ENCODE measurements at regions not wholly inside any gene's neighbourhood (a gene's known extent, or its start where the extent isn't known, plus 50 kb on each side); places are given as distances from the start of the nearest gene placed in this dataset.

GRCh38 chr18:34321066-34321465, 96.4 kb upstream of the NOL4 start:
- Histone ChIP-seq H3K9me3 (replicated peaks; ENCODE audit: control insufficient read depth, insufficient read depth, low read length) (no peaks in the 10 kb centered on the region), H3K4me1 (ENCODE audit: control insufficient read depth, extremely low read depth, insufficient read depth, low read length) (no peaks in the 10 kb centered on the region), H3K27ac (ENCODE audit: insufficient read depth, low read depth, low read length) (no peak overlapping the region), H3K9me1 (replicated peaks; ENCODE audit: control insufficient read depth, extremely low read depth, insufficient read depth, low read length) (no peaks in the 10 kb centered on the region), H3K9ac (replicated peaks; ENCODE audit: extremely low read depth, insufficient read depth, low read length) (no peak overlapping the region), H3K4me3 (replicated peaks in 1 of 3; ENCODE audit: insufficient read depth in 1 of 3, low read depth in 1 of 3, low read length in 3 of 3) (no peak overlapping the region), H4K20me1 (replicated peaks; ENCODE audit: control insufficient read depth, extremely low read depth, insufficient read depth, low read length) (no peaks in the 10 kb centered on the region), H3K79me2 (ENCODE audit: control insufficient read depth, insufficient read depth, low read length) (no peaks in the 10 kb centered on the region), H2AFZ (ENCODE audit: low read depth, low read length) (no peak overlapping the region), H3K4me2 (ENCODE audit: insufficient read depth, low read length) (no peak overlapping the region), H3K36me3 (ENCODE audit: control insufficient read depth in 2 of 2, extremely low read depth in 1 of 2, insufficient read depth in 2 of 2, low read length in 2 of 2) (no peaks in the 10 kb centered on the region), H3K27me3 (ENCODE audit: control insufficient read depth in 2 of 2, insufficient read depth in 2 of 2, low read length in 2 of 2) (peaks cover 0 to 8% of the 10 kb centered on the region in 2 experiments)
- no peak for FAIRE-seq
- ChIA-PET POLR2A (interaction anchor here (0.7 kb wide), 1 partner anchor 1248 kb away, joined by 4 read pairs; no protein-coding TSS in a partner anchor), CTCF (interaction anchor here (0.7 to 8.0 kb wide), 7 partner anchors 10 to 1091 kb away, joined by 3 to 243 read pairs (median 5); no protein-coding TSS in a partner anchor)
- dilution Hi-C loops (cut with MboI; ENCODE audit: extremely low pct_ligation_motif_present, low sequenced_read_pairs) = no loop called here
- DNase-seq (ENCODE audit: low read depth, low spot score) = no peak
- intact Hi-C loops (cut with micrococcal nuclease) = loop anchor here (5.0 kb wide), 1 partner anchor 466 kb away; no protein-coding TSS in a partner anchor
- BruUV-seq (replicated peaks) = no TSS peak
- TF ChIP-seq, protein P1, sequence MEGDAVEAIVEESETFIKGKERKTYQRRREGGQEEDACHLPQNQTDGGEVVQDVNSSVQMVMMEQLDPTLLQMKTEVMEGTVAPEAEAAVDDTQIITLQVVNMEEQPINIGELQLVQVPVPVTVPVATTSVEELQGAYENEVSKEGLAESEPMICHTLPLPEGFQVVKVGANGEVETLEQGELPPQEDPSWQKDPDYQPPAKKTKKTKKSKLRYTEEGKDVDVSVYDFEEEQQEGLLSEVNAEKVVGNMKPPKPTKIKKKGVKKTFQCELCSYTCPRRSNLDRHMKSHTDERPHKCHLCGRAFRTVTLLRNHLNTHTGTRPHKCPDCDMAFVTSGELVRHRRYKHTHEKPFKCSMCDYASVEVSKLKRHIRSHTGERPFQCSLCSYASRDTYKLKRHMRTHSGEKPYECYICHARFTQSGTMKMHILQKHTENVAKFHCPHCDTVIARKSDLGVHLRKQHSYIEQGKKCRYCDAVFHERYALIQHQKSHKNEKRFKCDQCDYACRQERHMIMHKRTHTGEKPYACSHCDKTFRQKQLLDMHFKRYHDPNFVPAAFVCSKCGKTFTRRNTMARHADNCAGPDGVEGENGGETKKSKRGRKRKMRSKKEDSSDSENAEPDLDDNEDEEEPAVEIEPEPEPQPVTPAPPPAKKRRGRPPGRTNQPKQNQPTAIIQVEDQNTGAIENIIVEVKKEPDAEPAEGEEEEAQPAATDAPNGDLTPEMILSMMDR (IDR thresholded peaks at IDR 0.05; ENCODE audit: extremely low read depth in 1 of 2, insufficient read depth in 1 of 2, low read depth in 1 of 2, low read length in 2 of 2) = no peak
- no peak for TF ChIP-seq EZH2 (IDR thresholded peaks at IDR 0.05; ENCODE audit: borderline replicate concordance, low read depth, low read length, severe bottlenecking)
- no peak for TF ChIP-seq GATA2 (IDR thresholded peaks at IDR 0.05; ENCODE audit: insufficient read depth, insufficient read length, low read depth, low read length)
- TF ChIP-seq POLR2A (IDR thresholded peaks at IDR 0.05; ENCODE audit: low read depth, low read length) = no peak
- TF ChIP-seq MYC (IDR thresholded peaks at IDR 0.05; ENCODE audit: low read depth, low read length) = no peak
- TF ChIP-seq POLR2AphosphoS5 (IDR thresholded peaks at IDR 0.05; ENCODE audit: insufficient read depth, low read depth, low read length) = no peak
- TF ChIP-seq, protein P2, sequence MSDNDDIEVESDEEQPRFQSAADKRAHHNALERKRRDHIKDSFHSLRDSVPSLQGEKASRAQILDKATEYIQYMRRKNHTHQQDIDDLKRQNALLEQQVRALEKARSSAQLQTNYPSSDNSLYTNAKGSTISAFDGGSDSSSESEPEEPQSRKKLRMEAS (IDR thresholded peaks at IDR 0.05; ENCODE audit: insufficient read depth, insufficient read length) = no peak
- TF ChIP-seq FOS (IDR thresholded peaks at IDR 0.05; ENCODE audit: borderline replicate concordance, insufficient read depth, low read length) = no peak
- TF ChIP-seq JUN (IDR thresholded peaks at IDR 0.05; ENCODE audit: borderline replicate concordance, insufficient read depth, insufficient read length, low read depth) = no peak

Data from endothelial cell of umbilical vein (primary cell).